ENCODE measurements at regions not wholly inside any gene's neighbourhood (a gene's known extent, or its start where the extent isn't known, plus 50 kb on each side); places are given as distances from the start of the nearest gene placed in this dataset.

- no peak overlapping the region for H3K4me3 ChIP-seq (ENCODE audit: low read length)
- no peaks in the 10 kb centered on the region for H3K4me1 ChIP-seq (ENCODE audit: insufficient read depth, low read length)
- no peaks in the 10 kb centered on the region for H3K27me3 ChIP-seq (ENCODE audit: insufficient read depth, low read length)
- H3K9me3 ChIP-seq (ENCODE audit: low read depth, low read length) = no peaks in the 10 kb centered on the region
Measured at GRCh38 chr11:127110542-127110941, 110.0 kb upstream of the KIRREL3 start.

GRCh38 chr11:127109796-127110480, 109.4 kb upstream of the KIRREL3 start:
- Histone ChIP-seq H3K4me1 (ENCODE audit: insufficient read depth, low read length) (no peaks in the 10 kb centered on the region), H3K9me3 (ENCODE audit: low read depth, low read length) (no peaks in the 10 kb centered on the region), H3K27me3 (ENCODE audit: insufficient read depth, low read length) (no peaks in the 10 kb centered on the region), H3K4me3 (ENCODE audit: low read length) (no peak overlapping the region)

GRCh38 chr11:127108838-127109237, 108.3 kb upstream of the KIRREL3 start:
- H3K4me3 ChIP-seq (ENCODE audit: low read length) = no peak overlapping the region
- no peaks in the 10 kb centered on the region for H3K9me3 ChIP-seq (ENCODE audit: low read depth, low read length)
- H3K27me3 ChIP-seq (ENCODE audit: insufficient read depth, low read length) = no peaks in the 10 kb centered on the region
- no peaks in the 10 kb centered on the region for H3K4me1 ChIP-seq (ENCODE audit: insufficient read depth, low read length)

GRCh38 chr11:127106938-127107337, 106.4 kb upstream of the KIRREL3 start:
- Histone ChIP-seq H3K4me3 (ENCODE audit: low read length) (no peak overlapping the region), H3K4me1 (ENCODE audit: insufficient read depth, low read length) (no peaks in the 10 kb centered on the region), H3K27me3 (ENCODE audit: insufficient read depth, low read length) (no peaks in the 10 kb centered on the region), H3K9me3 (ENCODE audit: low read depth, low read length) (no peaks in the 10 kb centered on the region)

GRCh38 chr11:127105593-127106541, 105.3 kb upstream of the KIRREL3 start:
- Histone ChIP-seq H3K4me3 (ENCODE audit: low read length) (no peak overlapping the region), H3K27me3 (ENCODE audit: insufficient read depth, low read length) (no peaks in the 10 kb centered on the region), H3K4me1 (ENCODE audit: insufficient read depth, low read length) (no peaks in the 10 kb centered on the region), H3K9me3 (ENCODE audit: low read depth, low read length) (no peaks in the 10 kb centered on the region)

- H3K9me3 ChIP-seq (ENCODE audit: low read depth, low read length) = no peaks in the 10 kb centered on the region
- H3K4me3 ChIP-seq (ENCODE audit: low read length) = no peak overlapping the region
- no peaks in the 10 kb centered on the region for H3K4me1 ChIP-seq (ENCODE audit: insufficient read depth, low read length)
- H3K27me3 ChIP-seq (ENCODE audit: insufficient read depth, low read length) = no peaks in the 10 kb centered on the region
Measured at GRCh38 chr11:127103586-127104388, 103.2 kb upstream of the KIRREL3 start.

- no peak overlapping the region for H3K4me3 ChIP-seq (ENCODE audit: low read length)
- H3K9me3 ChIP-seq (ENCODE audit: low read depth, low read length) = no peaks in the 10 kb centered on the region
- no peaks in the 10 kb centered on the region for H3K27me3 ChIP-seq (ENCODE audit: insufficient read depth, low read length)
- H3K4me1 ChIP-seq (ENCODE audit: insufficient read depth, low read length) = no peaks in the 10 kb centered on the region
Measured at GRCh38 chr11:127098684-127099083, 98.1 kb upstream of the KIRREL3 start.

GRCh38 chr11:127080735-127081134, 80.2 kb upstream of the KIRREL3 start:
- Histone ChIP-seq H3K9me3 (ENCODE audit: low read depth, low read length) (no peaks in the 10 kb centered on the region), H3K4me1 (ENCODE audit: insufficient read depth, low read length) (no peaks in the 10 kb centered on the region), H3K27me3 (ENCODE audit: insufficient read depth, low read length) (no peaks in the 10 kb centered on the region), H3K4me3 (ENCODE audit: low read length) (no peak overlapping the region)

- Histone ChIP-seq H3K9me3 (ENCODE audit: low read depth, low read length) (no peaks in the 10 kb centered on the region), H3K4me1 (ENCODE audit: insufficient read depth, low read length) (no peaks in the 10 kb centered on the region), H3K27me3 (ENCODE audit: insufficient read depth, low read length) (no peaks in the 10 kb centered on the region), H3K4me3 (ENCODE audit: low read length) (no peak overlapping the region)
Measured at GRCh38 chr11:127075758-127076157, 75.2 kb upstream of the KIRREL3 start.

- Histone ChIP-seq H3K4me1 (ENCODE audit: insufficient read depth, low read length) (no peaks in the 10 kb centered on the region), H3K27me3 (ENCODE audit: insufficient read depth, low read length) (no peaks in the 10 kb centered on the region), H3K9me3 (ENCODE audit: low read depth, low read length) (no peaks in the 10 kb centered on the region), H3K4me3 (ENCODE audit: low read length) (no peak overlapping the region)
Measured at GRCh38 chr11:127074151-127074761, 73.7 kb upstream of the KIRREL3 start.

- Histone ChIP-seq H3K9me3 (ENCODE audit: low read depth, low read length) (no peaks in the 10 kb centered on the region), H3K4me3 (ENCODE audit: low read length) (no peak overlapping the region), H3K4me1 (ENCODE audit: insufficient read depth, low read length) (no peaks in the 10 kb centered on the region), H3K27me3 (ENCODE audit: insufficient read depth, low read length) (no peaks in the 10 kb centered on the region)
Measured at GRCh38 chr11:127073621-127074020, 73.1 kb upstream of the KIRREL3 start.

- no peaks in the 10 kb centered on the region for H3K9me3 ChIP-seq (ENCODE audit: low read depth, low read length)
- no peaks in the 10 kb centered on the region for H3K4me1 ChIP-seq (ENCODE audit: insufficient read depth, low read length)
- no peak overlapping the region for H3K4me3 ChIP-seq (ENCODE audit: low read length)
- no peaks in the 10 kb centered on the region for H3K27me3 ChIP-seq (ENCODE audit: insufficient read depth, low read length)
Measured at GRCh38 chr11:127071606-127072005, 71.0 kb upstream of the KIRREL3 start.

GRCh38 chr11:127070808-127071207, 70.2 kb upstream of the KIRREL3 start:
- no peak overlapping the region for H3K4me3 ChIP-seq (ENCODE audit: low read length)
- no peaks in the 10 kb centered on the region for H3K27me3 ChIP-seq (ENCODE audit: insufficient read depth, low read length)
- H3K9me3 ChIP-seq (ENCODE audit: low read depth, low read length) = no peaks in the 10 kb centered on the region
- H3K4me1 ChIP-seq (ENCODE audit: insufficient read depth, low read length) = no peaks in the 10 kb centered on the region

GRCh38 chr11:127066401-127067090, 66.0 kb upstream of the KIRREL3 start:
- Histone ChIP-seq H3K4me3 (ENCODE audit: low read length) (no peak overlapping the region), H3K4me1 (ENCODE audit: insufficient read depth, low read length) (no peaks in the 10 kb centered on the region), H3K9me3 (ENCODE audit: low read depth, low read length) (no peaks in the 10 kb centered on the region), H3K27me3 (ENCODE audit: insufficient read depth, low read length) (no peaks in the 10 kb centered on the region)

Data from mononuclear cell (primary cell).